CD14-positive monocyte (primary cell): ENCODE measurements at regions not wholly inside any gene's neighbourhood (a gene's known extent, or its start where the extent isn't known, plus 50 kb on each side); places are given as distances from the start of the nearest gene placed in this dataset.
A peak's percentile ranks its signal among the peaks of the same experiment; 100 is the strongest.

Source experiments
- DNase-seq, 3 donors: peaks; one replicate each; pipeline ENCODE4 v3.0.0-alpha.2; 2011 to 2022
- H2AFZ ChIP-seq: 2 replicates; pipeline ENCODE4 v1.6.0; 2012; ENCODE audit warnings: mild to moderate bottlenecking, low read depth, low read length, inconsistent platforms; ENCODE audit not compliant: insufficient read depth, poor library complexity, severe bottlenecking
- H3K27ac ChIP-seq, 2 donors: 1 replicate in 1 of 2; 2 replicates in 1 of 2; pipeline ENCODE4 v1.5.1; 2012 to 2013; ENCODE audit warnings: low read length in 2 of 2, control low read depth in 1 of 2, inconsistent platforms in 1 of 2, low read depth in 1 of 2, mild to moderate bottlenecking in 1 of 2
- H3K27me3 ChIP-seq, 2 donors: one replicate each; pipeline versions ENCODE4 v1.6.0 to v1.6.1; 2011 to 2013; ENCODE audit warnings: low read length in 2 of 2; ENCODE audit not compliant: control insufficient read depth in 2 of 2, insufficient read depth in 2 of 2
- H3K36me3 ChIP-seq, 2 donors: replicated peaks in 1 of 2; 1 replicate in 1 of 2; 2 replicates in 1 of 2; pipeline versions ENCODE4 v1.5.1 to v1.6.1; 2012 to 2013; ENCODE audit warnings: low read length in 2 of 2, control low read depth in 1 of 2, inconsistent platforms in 1 of 2, mild to moderate bottlenecking in 1 of 2; ENCODE audit not compliant: insufficient read depth in 2 of 2, control insufficient read depth in 1 of 2
- H3K4me1 ChIP-seq, 2 donors: 1 replicate in 1 of 2; 2 replicates in 1 of 2; pipeline versions ENCODE4 v1.5.1 to v1.6.1; 2012 to 2013; ENCODE audit warnings: low read length in 2 of 2, control low read depth in 1 of 2, inconsistent platforms in 1 of 2, mild to moderate bottlenecking in 1 of 2, moderate library complexity in 1 of 2; ENCODE audit not compliant: insufficient read depth in 2 of 2, control insufficient read depth in 1 of 2
- H3K4me2 ChIP-seq: replicated peaks from 2 replicates; pipeline ENCODE3; 2012; ENCODE audit warnings: low read length, moderate library complexity, mild to moderate bottlenecking; ENCODE audit not compliant: poor library complexity, severe bottlenecking; ENCODE audit errors: extremely low read depth
- H3K4me3 ChIP-seq, 3 experiments: fragments of 200-600 bp in 1 of 3; sonication (generic) in 1 of 3; replicated peaks in 1 of 3; 1 replicate in 2 of 3; 2 replicates in 1 of 3; pipeline ENCODE4 v1.5.1; 2011 to 2013; ENCODE audit warnings: low read length in 3 of 3, mild to moderate bottlenecking in 3 of 3, control low read depth in 2 of 3, low read depth in 2 of 3, inconsistent platforms in 1 of 3, moderate library complexity in 1 of 3
- H3K79me2 ChIP-seq: 2 replicates; pipeline ENCODE4 v1.6.0; 2012; ENCODE audit warnings: mild to moderate bottlenecking, control low read depth, inconsistent platforms, low read length, moderate library complexity; ENCODE audit not compliant: insufficient read depth
- H3K9ac ChIP-seq: 2 replicates; pipeline ENCODE4 v1.6.0; 2017; ENCODE audit warnings: low read length, mild to moderate bottlenecking; ENCODE audit not compliant: insufficient read depth, poor library complexity, severe bottlenecking
- H3K9me3 ChIP-seq, 2 donors: replicated peaks in 1 of 2; 1 replicate in 1 of 2; 2 replicates in 1 of 2; pipeline versions ENCODE4 v1.5.1 to v1.6.1; 2012 to 2013; ENCODE audit warnings: low read length in 2 of 2, control low read depth in 1 of 2; ENCODE audit not compliant: control insufficient read depth in 1 of 2, insufficient read depth in 1 of 2
- H4K20me1 ChIP-seq: 2 replicates; pipeline ENCODE4 v1.6.0; 2012; ENCODE audit warnings: mild to moderate bottlenecking, low read length, control low read depth, moderate library complexity; ENCODE audit not compliant: insufficient read depth
- H3K27ac Mint-ChIP-seq, 7 donors: one replicate each; pipeline ENCODE4 v1.8.0; 2020; ENCODE audit warnings: mild to moderate bottlenecking in 7 of 7, mixed read lengths in 7 of 7, moderate library complexity in 6 of 7, inconsistent platforms in 2 of 7
- H3K27me3 Mint-ChIP-seq, 3 donors: one replicate each; pipeline ENCODE4 v1.8.0; 2021 to 2022; ENCODE audit warnings: low read depth in 3 of 3, mild to moderate bottlenecking in 3 of 3, mixed read lengths in 3 of 3, moderate library complexity in 3 of 3, inconsistent platforms in 1 of 3
- H3K36me3 Mint-ChIP-seq, 2 donors: one replicate each; pipeline ENCODE4 v1.8.0; 2020; ENCODE audit warnings: mixed read lengths in 2 of 2, inconsistent platforms in 1 of 2, mild to moderate bottlenecking in 1 of 2
- H3K4me1 Mint-ChIP-seq: one replicate; pipeline ENCODE4 v1.8.0; 2020; ENCODE audit warnings: mild to moderate bottlenecking, mixed read lengths
- H3K4me3 Mint-ChIP-seq, 2 donors: one replicate each; pipeline ENCODE4 v1.8.0; 2020; ENCODE audit warnings: mild to moderate bottlenecking in 2 of 2, mixed read lengths in 2 of 2, moderate library complexity in 1 of 2
- H3K9me3 Mint-ChIP-seq, 7 donors: one replicate each; pipeline ENCODE4 v1.8.0; 2020 to 2022; ENCODE audit warnings: mixed read lengths in 7 of 7, mild to moderate bottlenecking in 6 of 7, moderate library complexity in 6 of 7, inconsistent platforms in 2 of 7
- CTCF ChIP-seq: fragments of 200-600 bp; IDR thresholded peaks from one replicate; pipeline ENCODE4 v1.8.0; 2022; ENCODE audit warnings: antibody characterized with exemption, mild to moderate bottlenecking
- WGBS: methylation state at CpG from one replicate; pipeline ENCODE4 v1.1.5; 2013; ENCODE audit warnings: missing lambda C conversion rate; ENCODE audit not compliant: insufficient coverage; 5-methylcytosine and 5-hydroxymethylcytosine counted together
- intact Hi-C, 2 donors: fragments of 100-400 bp; cut with micrococcal nuclease; formaldehyde crosslinking; loops; one replicate each; pipeline versions ENCODE4 v1.15.0 to v1.15.1; 2023

DNA sequence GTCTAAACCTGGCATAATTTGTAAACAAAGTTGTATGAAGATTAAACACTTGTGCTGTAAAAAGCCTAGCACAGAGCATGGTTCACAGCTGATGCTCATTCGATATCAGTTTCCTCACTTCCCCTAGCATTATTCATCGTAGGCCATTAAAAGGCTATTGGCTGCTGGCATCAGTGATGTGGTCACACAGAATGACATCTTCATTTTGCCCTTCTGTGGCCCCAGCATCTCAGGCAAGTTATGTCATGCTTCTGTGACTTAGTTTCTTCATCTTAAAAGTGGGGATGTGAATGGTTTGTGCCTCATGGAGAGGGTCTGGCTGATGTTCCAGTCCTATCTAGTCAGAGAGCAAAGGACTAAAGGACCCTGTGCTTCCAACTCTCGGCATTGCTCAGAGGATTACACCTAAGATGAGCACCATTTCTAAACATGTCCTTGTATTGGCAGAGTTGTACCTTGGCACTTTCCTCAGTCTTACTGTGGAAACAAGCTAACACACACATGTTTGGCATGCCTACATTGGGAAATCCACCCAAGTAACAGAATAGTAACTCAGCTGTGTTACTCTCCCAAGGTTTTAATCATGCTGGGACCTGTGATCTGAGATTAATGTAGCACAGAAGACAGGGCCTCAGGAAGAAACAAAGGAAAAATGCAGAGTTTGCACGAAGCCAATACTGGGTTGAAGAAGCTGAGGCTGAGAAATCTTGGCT, 83.5 kb upstream of the OR9Q1 start:
- no peaks in the 10 kb centered on the region for H3K36me3 Mint-ChIP-seq
- intact Hi-C loops, result no loop called here
- no peak overlapping the region for H3K4me3 ChIP-seq
- DNase-seq, result no peak
- no peak overlapping the region for H2AFZ ChIP-seq
- no peaks in the 10 kb centered on the region for H3K9me3 ChIP-seq
- H3K4me1 ChIP-seq, result no peaks in the 10 kb centered on the region
- no peaks in the 10 kb centered on the region for H3K79me2 ChIP-seq
- no peaks in the 10 kb centered on the region for H3K36me3 ChIP-seq
- no peak overlapping the region for H3K4me3 Mint-ChIP-seq
- WGBS, result 100% methylated on average over 2 of the region's 4 CpGs
- H3K27me3 Mint-ChIP-seq, result peaks cover 0 to 2% (median 1%) of the 10 kb centered on the region in 3 donors
- H3K27me3 ChIP-seq, result no peaks in the 10 kb centered on the region
- no peak for TF ChIP-seq CTCF
- peaks cover 0 to 13% (median 5%) of the 10 kb centered on the region in 7 donors for H3K9me3 Mint-ChIP-seq
- H3K9ac ChIP-seq, result no peak overlapping the region
- H3K27ac ChIP-seq, result no peak overlapping the region
- H3K27ac Mint-ChIP-seq, result no peak overlapping the region
- H3K4me1 Mint-ChIP-seq, result no peaks in the 10 kb centered on the region
- no peaks in the 10 kb centered on the region for H4K20me1 ChIP-seq
- H3K4me2 ChIP-seq, result no peak overlapping the region

- intact Hi-C loops, result no loop called here
- Mint-ChIP-seq H3K9me3 (peaks cover 0 to 13% (median 5%) of the 10 kb centered on the region in 7 donors), H3K36me3 (no peaks in the 10 kb centered on the region), H3K27ac (peak overlapping the region in 1 of 7 donors; percentile 33), H3K4me3 (no peak overlapping the region), H3K27me3 (peaks cover 0 to 3% (median 1%) of the 10 kb centered on the region in 3 donors), H3K4me1 (no peaks in the 10 kb centered on the region)
- Histone ChIP-seq H3K4me1 (no peaks in the 10 kb centered on the region), H3K4me3 (no peak overlapping the region), H3K36me3 (no peaks in the 10 kb centered on the region), H3K4me2 (no peak overlapping the region), H3K79me2 (no peaks in the 10 kb centered on the region), H4K20me1 (no peaks in the 10 kb centered on the region), H2AFZ (no peak overlapping the region), H3K27ac (no peak overlapping the region), H3K9ac (no peak overlapping the region), H3K27me3 (no peaks in the 10 kb centered on the region), H3K9me3 (no peaks in the 10 kb centered on the region)
- no peak for TF ChIP-seq CTCF
- no peak for DNase-seq
- WGBS, result no CpG with 5 or more reads among the region's 3 CpGs
These were observed 81.8 kb upstream of the OR9Q1 start for GRCh38 chr11:57941875-57942274.
